ENCODE measurements at regions not wholly inside any gene's neighbourhood (a gene's known extent, or its start where the extent isn't known, plus 50 kb on each side); places are given as distances from the start of the nearest gene placed in this dataset.
A peak's percentile ranks its signal among the peaks of the same experiment; 100 is the strongest.

GRCh38 chr5:28369418-28369817 lies 1331.0 kb upstream of the CDH9 start:
- H3K4me1 ChIP-seq (replicated peaks) = no peaks in the 10 kb centered on the region
- 84% methylated on average over 2 of the region's 2 CpGs for WGBS
- no peaks in the 10 kb centered on the region for H3K27me3 ChIP-seq (replicated peaks; ENCODE audit: insufficient read depth)
- no peak for TF ChIP-seq POLR2A (IDR thresholded peaks at IDR 0.05)
- no peak for TF ChIP-seq CTCF (IDR thresholded peaks at IDR 0.05)
- TF ChIP-seq POLR2AphosphoS5 (IDR thresholded peaks at IDR 0.05) = no peak
- intact Hi-C loops (cut with DNase I) = no loop called here
- H3K9me3 ChIP-seq = no peaks in the 10 kb centered on the region
- no peak overlapping the region for H3K4me3 ChIP-seq
- no peak for DNase-seq (ENCODE audit: low spot score)
- no peaks in the 10 kb centered on the region for H3K36me3 ChIP-seq
- no peak overlapping the region for H3K27ac ChIP-seq

GRCh38 chr5:28355831-28356230 lies 1317.4 kb upstream of the CDH9 start:
- TF ChIP-seq POLR2AphosphoS5 (IDR thresholded peaks at IDR 0.05) = no peak
- no peak for TF ChIP-seq POLR2A (IDR thresholded peaks at IDR 0.05)
- TF ChIP-seq CTCF (IDR thresholded peaks at IDR 0.05) = no peak
- no peak for DNase-seq (ENCODE audit: low spot score)
- no peaks in the 10 kb centered on the region for H3K27me3 ChIP-seq (replicated peaks; ENCODE audit: insufficient read depth)
- no peak overlapping the region for H3K4me3 ChIP-seq
- H3K4me1 ChIP-seq (replicated peaks) = no peaks in the 10 kb centered on the region
- no peaks in the 10 kb centered on the region for H3K9me3 ChIP-seq
- H3K36me3 ChIP-seq = no peaks in the 10 kb centered on the region
- intact Hi-C loops (cut with DNase I) = no loop called here
- no peak overlapping the region for H3K27ac ChIP-seq
- 37% methylated on average over 2 of the region's 2 CpGs for WGBS

GRCh38 chr5:28346696-28347095 lies 1308.3 kb upstream of the CDH9 start:
- Histone ChIP-seq H3K36me3 (no peaks in the 10 kb centered on the region), H3K27me3 (replicated peaks; ENCODE audit: insufficient read depth) (no peaks in the 10 kb centered on the region), H3K4me3 (no peak overlapping the region), H3K27ac (no peak overlapping the region), H3K9me3 (no peaks in the 10 kb centered on the region), H3K4me1 (replicated peaks) (no peaks in the 10 kb centered on the region)
- WGBS = 93% methylated on average over 5 of the region's 5 CpGs
- intact Hi-C loops (cut with DNase I) = no loop called here
- DNase-seq (ENCODE audit: low spot score) = no peak
- TF ChIP-seq POLR2A (IDR thresholded peaks at IDR 0.05) = no peak
- TF ChIP-seq CTCF (IDR thresholded peaks at IDR 0.05) = no peak
- no peak for TF ChIP-seq POLR2AphosphoS5 (IDR thresholded peaks at IDR 0.05)

- Histone ChIP-seq H3K4me3 (no peak overlapping the region), H3K27me3 (replicated peaks; ENCODE audit: insufficient read depth) (no peaks in the 10 kb centered on the region), H3K36me3 (no peaks in the 10 kb centered on the region), H3K9me3 (no peaks in the 10 kb centered on the region), H3K27ac (no peak overlapping the region), H3K4me1 (replicated peaks) (no peaks in the 10 kb centered on the region)
- WGBS = 72% methylated on average over 5 of the region's 5 CpGs
- intact Hi-C loops (cut with DNase I) = no loop called here
- TF ChIP-seq CTCF (IDR thresholded peaks at IDR 0.05) (peak in 2 of 4 experiments; percentile 4 to 18), POLR2AphosphoS5 (IDR thresholded peaks at IDR 0.05) (no peak), POLR2A (IDR thresholded peaks at IDR 0.05) (no peak)
- DNase-seq (ENCODE audit: low spot score) = no peak
Observed at GRCh38 chr5:28344836-28345433, 1306.5 kb upstream of the CDH9 start.

GRCh38 chr5:28329176-28329575 lies 1290.8 kb upstream of the CDH9 start:
- intact Hi-C loops (cut with DNase I) = no loop called here
- Histone ChIP-seq H3K36me3 (no peaks in the 10 kb centered on the region), H3K4me3 (no peak overlapping the region), H3K9me3 (no peaks in the 10 kb centered on the region), H3K27me3 (replicated peaks; ENCODE audit: insufficient read depth) (no peaks in the 10 kb centered on the region), H3K27ac (no peak overlapping the region), H3K4me1 (replicated peaks) (no peaks in the 10 kb centered on the region)
- TF ChIP-seq POLR2AphosphoS5 (IDR thresholded peaks at IDR 0.05) = no peak
- no peak for TF ChIP-seq POLR2A (IDR thresholded peaks at IDR 0.05)
- no peak for TF ChIP-seq CTCF (IDR thresholded peaks at IDR 0.05)
- no peak for DNase-seq (ENCODE audit: low spot score)

Data from prostate gland (tissue), 2 donors.